Spleen (tissue), 11 donors: ENCODE measurements at regions not wholly inside any gene's neighbourhood (a gene's known extent, or its start where the extent isn't known, plus 50 kb on each side); places are given as distances from the start of the nearest gene placed in this dataset.

Experiments
- DNase-seq: peaks from one replicate; pipeline ENCODE4 v3.0.0-alpha.2; 2020
- H3K27ac ChIP-seq, 8 donors: fragments of 200-600 bp; sonication (generic) in 7 of 8; 1 replicate in 4 of 8; 2 replicates in 4 of 8; pipeline versions ENCODE4 v1.5.0 to v1.8.0; 2016 to 2021; ENCODE audit warnings: inconsistent platforms in 4 of 8, mild to moderate bottlenecking in 4 of 8, moderate library complexity in 1 of 8
- H3K27me3 ChIP-seq, 7 donors: fragments of 200-600 bp; sonication (generic) in 6 of 7; replicated peaks in 1 of 7; 1 replicate in 4 of 7; 2 replicates in 3 of 7; pipeline versions ENCODE4 v1.5.0 to v1.8.0; 2016 to 2021; ENCODE audit warnings: inconsistent platforms in 3 of 7, mild to moderate bottlenecking in 1 of 7
- H3K36me3 ChIP-seq, 6 donors: fragments of 200-600 bp; sonication (generic) in 5 of 6; 1 replicate in 4 of 6; 2 replicates in 2 of 6; pipeline versions ENCODE4 v1.5.0 to v1.8.0; 2016 to 2021; ENCODE audit warnings: inconsistent platforms in 2 of 6
- H3K4me1 ChIP-seq, 6 donors: fragments of 200-600 bp; sonication (generic) in 5 of 6; 1 replicate in 3 of 6; 2 replicates in 3 of 6; pipeline versions ENCODE4 v1.5.0 to v1.8.0; 2016 to 2021; ENCODE audit warnings: inconsistent platforms in 3 of 6
- H3K4me3 ChIP-seq, 8 donors: fragments of 200-600 bp; sonication (generic) in 7 of 8; 1 replicate in 4 of 8; 2 replicates in 4 of 8; pipeline versions ENCODE4 v1.5.0 to v1.8.0; 2016 to 2021; ENCODE audit warnings: inconsistent platforms in 4 of 8, mild to moderate bottlenecking in 4 of 8, moderate library complexity in 2 of 8
- H3K9me3 ChIP-seq, 8 donors: fragments of 200-600 bp; sonication (generic) in 7 of 8; 1 replicate in 4 of 8; 2 replicates in 4 of 8; pipeline versions ENCODE4 v1.5.0 to v1.8.0; 2016 to 2021; ENCODE audit warnings: inconsistent platforms in 4 of 8
- POLR2A ChIP-seq, 3 donors: fragments of 450-650 bp; IDR thresholded peaks; one replicate each; pipeline ENCODE4 v1.5.1; 2017; ENCODE audit warnings: antibody characterized with exemption in 3 of 3, mild to moderate bottlenecking in 1 of 3
- POLR2AphosphoS5 ChIP-seq, 3 donors: sonication (generic); formaldehyde crosslinking; IDR thresholded peaks; one replicate each; pipeline ENCODE4 v1.5.1; 2017; ENCODE audit warnings: antibody characterized with exemption in 3 of 3
- WGBS, 5 donors: extraction: QIAGEN DNeasy Blood & Tissue Kit in 3 of 5; methylation state at CpG; one replicate each; pipeline versions ENCODE4 v1.1.5 to v1.1.7; 2013 to 2018; 5-methylcytosine and 5-hydroxymethylcytosine counted together
- intact Hi-C: fragments of 100-400 bp; cut with DNase I; formaldehyde crosslinking; loops from one replicate; pipeline ENCODE4 v1.15.0; 2023; ENCODE audit warnings: low total_unique reads
- TF ChIP-seq, protein P1 (sequence below), 11 experiments: fragments of 200-600 bp in 7 of 11; fragments of 450-650 bp in 4 of 11; sonication (generic) in 4 of 11; IDR thresholded peaks in 8 of 11; conservative IDR thresholded peaks in 3 of 11; 1 replicate in 7 of 11; 2 replicates in 4 of 11; pipeline versions ENCODE4 v1.4.0 to v1.8.0; 2016 to 2021; ENCODE audit warnings: antibody characterized with exemption in 11 of 11, inconsistent platforms in 4 of 11, mild to moderate bottlenecking in 1 of 11
- donor health status: healthy with polysubstance abuse.
- donor health status: DM: no; HTN: no; CAD: no; lungs with moderate emphysema.
- donor health status: DM: no; HTN: no; CAD: no.
- donor health status: Bipolar disorder and iron deficiency.
- donor health status: healthy.
- donor health status: DM: no; HTN: no; CAD: no.
- donor health status: DM: yes; HTN: yes; CAD: no.

DNA sequence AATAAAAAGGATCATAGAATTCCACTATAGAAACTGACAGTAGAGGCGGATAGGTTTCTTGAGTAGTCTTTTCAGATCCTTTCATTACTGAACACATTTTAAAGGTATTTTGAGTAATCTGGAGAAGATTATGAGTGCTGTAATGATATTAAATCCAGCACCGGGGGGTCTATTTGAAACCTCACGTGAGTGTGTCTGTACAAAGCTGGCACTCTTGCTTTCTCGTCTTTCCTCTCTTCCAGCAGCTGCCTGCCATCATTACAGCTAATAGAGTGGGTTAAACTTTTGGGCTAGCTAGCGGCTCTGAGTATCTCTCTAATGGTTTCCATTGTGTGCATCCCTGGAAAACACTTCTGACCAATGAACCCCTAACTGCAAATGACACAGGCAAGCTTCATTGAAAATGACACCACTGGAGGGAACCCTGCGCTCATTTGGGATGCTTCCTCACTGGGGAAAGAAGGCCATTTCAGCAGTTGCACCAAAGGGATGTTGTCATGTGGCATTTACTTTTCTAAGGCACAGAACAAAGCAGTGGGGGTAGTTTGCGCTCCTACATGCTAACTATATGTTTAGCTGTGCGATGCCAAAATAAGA, 101.0 kb downstream of the HRH4 start:
- TF ChIP-seq, protein P1, sequence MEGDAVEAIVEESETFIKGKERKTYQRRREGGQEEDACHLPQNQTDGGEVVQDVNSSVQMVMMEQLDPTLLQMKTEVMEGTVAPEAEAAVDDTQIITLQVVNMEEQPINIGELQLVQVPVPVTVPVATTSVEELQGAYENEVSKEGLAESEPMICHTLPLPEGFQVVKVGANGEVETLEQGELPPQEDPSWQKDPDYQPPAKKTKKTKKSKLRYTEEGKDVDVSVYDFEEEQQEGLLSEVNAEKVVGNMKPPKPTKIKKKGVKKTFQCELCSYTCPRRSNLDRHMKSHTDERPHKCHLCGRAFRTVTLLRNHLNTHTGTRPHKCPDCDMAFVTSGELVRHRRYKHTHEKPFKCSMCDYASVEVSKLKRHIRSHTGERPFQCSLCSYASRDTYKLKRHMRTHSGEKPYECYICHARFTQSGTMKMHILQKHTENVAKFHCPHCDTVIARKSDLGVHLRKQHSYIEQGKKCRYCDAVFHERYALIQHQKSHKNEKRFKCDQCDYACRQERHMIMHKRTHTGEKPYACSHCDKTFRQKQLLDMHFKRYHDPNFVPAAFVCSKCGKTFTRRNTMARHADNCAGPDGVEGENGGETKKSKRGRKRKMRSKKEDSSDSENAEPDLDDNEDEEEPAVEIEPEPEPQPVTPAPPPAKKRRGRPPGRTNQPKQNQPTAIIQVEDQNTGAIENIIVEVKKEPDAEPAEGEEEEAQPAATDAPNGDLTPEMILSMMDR (IDR thresholded peaks at IDR 0.05 in 8 of 11, conservative IDR thresholded peaks at IDR 0.05 in 3 of 11) = no peak
- TF ChIP-seq POLR2A (IDR thresholded peaks at IDR 0.05) (no peak), POLR2AphosphoS5 (IDR thresholded peaks at IDR 0.05) (no peak)
- Histone ChIP-seq H3K4me1 (no peaks in the 10 kb centered on the region), H3K4me3 (no peak overlapping the region), H3K27me3 (peaks cover 0 to 7% (median 0%) of the 10 kb centered on the region in 7 donors), H3K27ac (no peak overlapping the region), H3K36me3 (no peaks in the 10 kb centered on the region), H3K9me3 (no peaks in the 10 kb centered on the region)
- 86 to 95% (median 91%) methylated on average over 8 of the region's 8 CpGs for WGBS, 5 donors
- DNase-seq = no peak
- intact Hi-C loops = no loop called here

DNA sequence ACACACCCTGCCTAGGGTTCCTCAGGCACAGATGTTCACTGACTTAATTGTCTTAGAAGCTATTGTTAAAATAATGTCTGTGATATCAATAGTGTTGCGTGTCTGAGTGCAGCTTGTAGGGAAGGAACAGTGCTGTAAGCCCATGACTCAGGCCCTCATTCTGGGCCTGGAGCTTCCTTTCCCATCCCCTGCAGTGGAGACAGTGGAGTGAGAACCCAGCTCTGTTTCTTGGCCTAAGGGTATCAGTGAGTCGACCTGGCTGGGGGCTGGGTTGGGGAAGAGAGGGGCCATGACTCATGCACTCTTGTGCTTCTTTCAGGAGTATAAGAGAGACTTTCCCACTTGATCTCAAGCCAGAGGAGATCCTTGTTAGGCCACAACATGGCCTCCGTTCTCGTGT, 106.8 kb downstream of the HRH4 start:
- H3K9me3 ChIP-seq = no peaks in the 10 kb centered on the region
- no peak overlapping the region for H3K4me3 ChIP-seq
- no peaks in the 10 kb centered on the region for H3K4me1 ChIP-seq
- whole genome bisulfite sequencing, 5 donors = 80 to 93% (median 87%) methylated on average over 4 of the region's 4 CpGs
- intact Hi-C loops = no loop called here
- no peak for DNase-seq
- peaks cover 0 to 5% (median 0%) of the 10 kb centered on the region in 7 donors for H3K27me3 ChIP-seq
- H3K27ac ChIP-seq = no peak overlapping the region
- no peaks in the 10 kb centered on the region for H3K36me3 ChIP-seq
- TF ChIP-seq, protein P1 (IDR thresholded peaks at IDR 0.05 in 8 of 11, conservative IDR thresholded peaks at IDR 0.05 in 3 of 11) = no peak
- no peak for TF ChIP-seq POLR2AphosphoS5 (IDR thresholded peaks at IDR 0.05)
- no peak for TF ChIP-seq POLR2A (IDR thresholded peaks at IDR 0.05)

DNA sequence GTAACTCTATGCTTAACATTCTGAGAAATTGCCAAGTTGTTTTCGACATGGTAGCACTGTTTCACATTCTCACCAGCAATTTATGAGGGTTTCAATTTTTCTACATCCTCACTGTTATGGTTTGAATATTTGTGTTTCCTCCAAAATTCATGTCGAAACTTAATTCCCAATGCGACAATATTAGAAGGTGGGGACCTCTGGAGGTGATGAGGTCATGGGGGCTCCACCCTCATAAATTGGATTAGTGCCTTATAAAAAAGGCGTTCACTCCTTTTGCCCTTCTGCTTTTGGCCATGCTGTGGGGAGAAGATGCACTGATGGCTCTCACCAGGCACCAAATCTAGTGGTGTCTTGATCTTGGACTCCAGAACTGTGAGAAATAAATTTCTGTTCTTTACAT, 110.3 kb downstream of the HRH4 start:
- intact Hi-C loops = no loop called here
- Histone ChIP-seq H3K36me3 (no peaks in the 10 kb centered on the region), H3K27ac (no peak overlapping the region), H3K4me3 (no peak overlapping the region), H3K9me3 (peaks cover 0 to 24% (median 21%) of the 10 kb centered on the region in 8 donors), H3K27me3 (no peaks in the 10 kb centered on the region), H3K4me1 (no peaks in the 10 kb centered on the region)
- no peak for DNase-seq
- TF ChIP-seq, protein P1 (IDR thresholded peaks at IDR 0.05 in 8 of 11, conservative IDR thresholded peaks at IDR 0.05 in 3 of 11) = no peak
- no peak for TF ChIP-seq POLR2AphosphoS5 (IDR thresholded peaks at IDR 0.05)
- TF ChIP-seq POLR2A (IDR thresholded peaks at IDR 0.05) = no peak
- 84 to 90% (median 88%) methylated on average over 4 of the region's 4 CpGs for WGBS, 5 donors

DNA sequence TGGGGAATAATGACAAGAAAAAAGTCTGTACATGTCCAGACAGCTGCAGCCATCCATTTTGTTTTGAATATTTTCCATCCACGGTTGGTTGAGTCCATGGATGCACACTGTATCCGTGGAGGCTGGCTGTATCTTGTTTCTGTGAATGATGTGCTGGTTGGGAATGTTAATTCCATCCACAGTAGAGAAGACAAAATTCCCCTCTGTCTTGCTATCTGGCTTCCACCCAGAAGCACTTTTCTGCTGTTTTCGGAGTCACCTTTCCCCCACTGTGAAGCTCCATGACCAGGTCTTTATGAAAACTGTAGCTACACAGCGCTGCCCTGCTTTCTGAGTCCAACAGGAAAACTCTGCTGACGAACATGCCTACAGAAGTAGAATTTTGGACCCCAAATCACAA, 122.3 kb downstream of the HRH4 start:
- H3K9me3 ChIP-seq = no peaks in the 10 kb centered on the region
- 73 to 89% (median 86%) methylated on average over 5 of the region's 5 CpGs for WGBS, 5 donors
- H3K36me3 ChIP-seq = no peaks in the 10 kb centered on the region
- H3K27me3 ChIP-seq = peaks cover 0 to 7% (median 0%) of the 10 kb centered on the region in 7 donors
- H3K27ac ChIP-seq = no peak overlapping the region
- H3K4me3 ChIP-seq = no peak overlapping the region
- intact Hi-C loops = no loop called here
- TF ChIP-seq POLR2AphosphoS5 (IDR thresholded peaks at IDR 0.05) = no peak
- TF ChIP-seq, protein P1 (IDR thresholded peaks at IDR 0.05 in 8 of 11, conservative IDR thresholded peaks at IDR 0.05 in 3 of 11) = no peak
- no peak for TF ChIP-seq POLR2A (IDR thresholded peaks at IDR 0.05)
- no peak for DNase-seq
- H3K4me1 ChIP-seq = no peaks in the 10 kb centered on the region
